Fibroblast of the aortic adventitia (primary cell): ENCODE measurements at regions not wholly inside any gene's neighbourhood (a gene's known extent, or its start where the extent isn't known, plus 50 kb on each side); places are given as distances from the start of the nearest gene placed in this dataset.

Experiments
- DNase-seq: peaks from one replicate; pipeline ENCODE4 v3.0.0-alpha.2; 2010; ENCODE audit warnings: low read depth
- H3K4me3 ChIP-seq: 2 replicates; pipeline ENCODE4 v1.5.1; 2011; ENCODE audit warnings: low read depth, mild to moderate bottlenecking, control low read depth, low read length, moderate library complexity
- TF ChIP-seq, protein P1 (sequence below): IDR thresholded peaks from 2 replicates; pipeline ENCODE4 v1.5.1; 2011; ENCODE audit warnings: mild to moderate bottlenecking, low read length, control low read depth, inconsistent platforms; ENCODE audit not compliant: insufficient read depth

DNA sequence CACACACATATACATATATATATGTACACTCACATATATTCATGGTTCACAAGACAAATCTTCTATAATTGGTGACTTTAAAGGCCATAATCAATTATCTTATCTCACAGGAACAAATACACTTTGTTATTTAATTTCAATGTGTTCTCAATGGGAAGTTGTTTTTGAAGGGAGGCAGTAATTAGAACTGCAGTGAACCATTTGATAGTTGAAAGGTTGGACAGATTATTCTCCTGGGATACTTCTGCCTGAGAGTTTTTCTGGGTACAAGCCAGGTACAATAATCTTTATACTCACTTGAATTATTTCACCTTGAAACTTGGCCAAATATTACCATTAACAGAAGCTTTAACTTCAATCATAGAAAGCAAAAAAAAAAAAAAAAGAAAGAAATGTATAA, 546.6 kb upstream of the LRRTM4 start:
- TF ChIP-seq, protein P1, sequence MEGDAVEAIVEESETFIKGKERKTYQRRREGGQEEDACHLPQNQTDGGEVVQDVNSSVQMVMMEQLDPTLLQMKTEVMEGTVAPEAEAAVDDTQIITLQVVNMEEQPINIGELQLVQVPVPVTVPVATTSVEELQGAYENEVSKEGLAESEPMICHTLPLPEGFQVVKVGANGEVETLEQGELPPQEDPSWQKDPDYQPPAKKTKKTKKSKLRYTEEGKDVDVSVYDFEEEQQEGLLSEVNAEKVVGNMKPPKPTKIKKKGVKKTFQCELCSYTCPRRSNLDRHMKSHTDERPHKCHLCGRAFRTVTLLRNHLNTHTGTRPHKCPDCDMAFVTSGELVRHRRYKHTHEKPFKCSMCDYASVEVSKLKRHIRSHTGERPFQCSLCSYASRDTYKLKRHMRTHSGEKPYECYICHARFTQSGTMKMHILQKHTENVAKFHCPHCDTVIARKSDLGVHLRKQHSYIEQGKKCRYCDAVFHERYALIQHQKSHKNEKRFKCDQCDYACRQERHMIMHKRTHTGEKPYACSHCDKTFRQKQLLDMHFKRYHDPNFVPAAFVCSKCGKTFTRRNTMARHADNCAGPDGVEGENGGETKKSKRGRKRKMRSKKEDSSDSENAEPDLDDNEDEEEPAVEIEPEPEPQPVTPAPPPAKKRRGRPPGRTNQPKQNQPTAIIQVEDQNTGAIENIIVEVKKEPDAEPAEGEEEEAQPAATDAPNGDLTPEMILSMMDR: no peak
- no peak for DNase-seq
- no peak overlapping the region for H3K4me3 ChIP-seq

GRCh38 chr2:78070693-78071092, 548.5 kb upstream of the LRRTM4 start:
- TF ChIP-seq, protein P1: no peak
- no peak overlapping the region for H3K4me3 ChIP-seq
- no peak for DNase-seq

GRCh38 chr2:78077633-78078032, 555.5 kb upstream of the LRRTM4 start:
- no peak for DNase-seq
- H3K4me3 ChIP-seq: no peak overlapping the region
- TF ChIP-seq, protein P1: no peak

- TF ChIP-seq, protein P1: no peak
- no peak overlapping the region for H3K4me3 ChIP-seq
- no peak for DNase-seq
These were observed 560.4 kb upstream of the LRRTM4 start for GRCh38 chr2:78082555-78082954.

- H3K4me3 ChIP-seq: no peak overlapping the region
- DNase-seq: no peak
- TF ChIP-seq, protein P1: no peak
These were observed 571.3 kb upstream of the LRRTM4 start for GRCh38 chr2:78093436-78093835.

DNA sequence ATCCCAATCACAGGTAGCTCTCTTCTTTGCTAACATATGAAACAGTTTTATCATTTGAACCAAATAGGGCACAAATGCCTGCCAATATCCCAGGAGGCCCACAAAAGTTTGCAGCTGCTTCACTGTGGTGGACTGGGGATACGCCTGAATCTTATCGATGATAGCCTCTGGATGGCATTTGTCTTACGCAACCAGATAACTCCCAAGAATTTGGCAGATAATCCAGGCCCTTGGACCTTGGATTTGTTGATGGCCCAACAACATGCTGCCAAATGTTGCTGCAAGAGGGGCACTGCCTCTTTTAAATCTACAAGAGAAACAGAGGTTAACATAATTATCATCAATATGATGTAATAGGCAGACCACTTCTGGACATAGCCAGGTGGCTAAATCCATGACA, 587.1 kb upstream of the LRRTM4 start:
- DNase-seq: no peak
- no peak overlapping the region for H3K4me3 ChIP-seq
- TF ChIP-seq, protein P1: no peak

DNA sequence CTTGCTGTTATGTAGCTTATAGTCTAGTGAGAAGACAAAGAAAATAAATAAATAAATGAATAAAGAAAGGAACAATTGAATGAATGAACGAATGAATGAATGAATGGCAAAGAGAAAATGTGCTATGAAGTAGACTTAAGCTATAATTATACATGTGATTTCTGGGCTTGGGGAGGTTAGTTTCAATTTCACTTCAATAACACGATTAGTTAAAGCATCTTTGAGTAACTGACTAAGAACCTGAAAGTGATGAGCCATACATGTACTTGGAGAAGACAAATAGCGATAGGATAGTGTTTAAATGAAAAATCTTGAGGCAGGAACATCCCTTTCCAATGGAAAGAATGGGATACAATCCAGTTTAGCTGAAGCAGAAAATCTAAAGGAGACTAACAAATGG, 593.1 kb upstream of the LRRTM4 start:
- no peak for DNase-seq
- TF ChIP-seq, protein P1: no peak
- H3K4me3 ChIP-seq: no peak overlapping the region
